ENCODE measurements at regions not wholly inside any gene's neighbourhood (a gene's known extent, or its start where the extent isn't known, plus 50 kb on each side); places are given as distances from the start of the nearest gene placed in this dataset.

- TF ChIP-seq CTCF (IDR thresholded peaks at IDR 0.05) = no peak
- TF ChIP-seq POLR2A (IDR thresholded peaks at IDR 0.05) = no peak
Measured at GRCh38 chr6:86508230-86508629, 429.1 kb upstream of the HTR1E start.

Measured in right lobe of liver (tissue), 4 donors.